ENCODE measurements at regions not wholly inside any gene's neighbourhood (a gene's known extent, or its start where the extent isn't known, plus 50 kb on each side); places are given as distances from the start of the nearest gene placed in this dataset.
"Not testable (repeated sequence)": the region's sequence is repeated elsewhere in the genome, so short reads cannot be mapped to it uniquely, and the experiment has no call there.

DNA sequence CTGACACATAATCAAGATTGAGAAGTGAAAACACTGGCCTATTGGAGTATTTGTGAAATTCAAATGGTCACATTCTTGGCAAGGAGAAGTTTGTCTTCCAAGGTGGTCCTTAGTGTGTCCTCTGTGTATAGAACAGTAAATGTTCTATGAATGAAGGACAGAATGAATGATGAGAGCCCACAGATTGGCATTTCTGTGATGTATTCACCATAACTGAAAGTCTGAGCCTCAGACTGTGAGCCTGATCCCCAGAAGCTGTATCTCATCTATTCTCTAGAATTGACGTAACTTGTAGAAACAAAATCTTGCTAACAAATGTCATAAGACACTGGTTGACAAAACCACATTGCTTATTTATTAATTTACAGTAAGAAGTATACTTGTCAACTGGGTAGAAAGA lies 111.5 kb upstream of the ETV3 start:
- H3K27me3 ChIP-seq (ENCODE audit: control insufficient read depth in 1 of 2, insufficient read depth in 2 of 2, low read length in 2 of 2) = peaks cover 6 to 32% of the 10 kb centered on the region in 2 experiments
- no peak overlapping the region for H3K27ac ChIP-seq (ENCODE audit: low read depth in 1 of 2, low read length in 2 of 2)
- ATAC-seq (ENCODE audit: poor library complexity) (no peak), DNase-seq (no peak)
- no peak overlapping the region for H3K4me3 ChIP-seq (ENCODE audit: low read length)
- peaks cover 75% of the 10 kb centered on the region for H3K27me3 Mint-ChIP-seq
- intact Hi-C loops (cut with DNase I, micrococcal nuclease) = no loop called here
- no peaks in the 10 kb centered on the region for H3K4me1 ChIP-seq (ENCODE audit: insufficient read depth, low read length)
- ChIA-PET CTCF (no interaction called here), POLR2A (no interaction called here)
- H3K36me3 ChIP-seq (ENCODE audit: insufficient read depth, low read length) = no peaks in the 10 kb centered on the region
- H3K27ac Mint-ChIP-seq = no peak overlapping the region
- H3K4me1 Mint-ChIP-seq (ENCODE audit: low read depth) = no peaks in the 10 kb centered on the region
- peaks cover 3% of the 10 kb centered on the region for H3K9me3 Mint-ChIP-seq
- peaks cover 0 to 13% of the 10 kb centered on the region in 2 experiments for H3K9me3 ChIP-seq (ENCODE audit: control insufficient read depth in 1 of 2, insufficient read depth in 1 of 2, low read length in 2 of 2)
- TF ChIP-seq, protein P1, sequence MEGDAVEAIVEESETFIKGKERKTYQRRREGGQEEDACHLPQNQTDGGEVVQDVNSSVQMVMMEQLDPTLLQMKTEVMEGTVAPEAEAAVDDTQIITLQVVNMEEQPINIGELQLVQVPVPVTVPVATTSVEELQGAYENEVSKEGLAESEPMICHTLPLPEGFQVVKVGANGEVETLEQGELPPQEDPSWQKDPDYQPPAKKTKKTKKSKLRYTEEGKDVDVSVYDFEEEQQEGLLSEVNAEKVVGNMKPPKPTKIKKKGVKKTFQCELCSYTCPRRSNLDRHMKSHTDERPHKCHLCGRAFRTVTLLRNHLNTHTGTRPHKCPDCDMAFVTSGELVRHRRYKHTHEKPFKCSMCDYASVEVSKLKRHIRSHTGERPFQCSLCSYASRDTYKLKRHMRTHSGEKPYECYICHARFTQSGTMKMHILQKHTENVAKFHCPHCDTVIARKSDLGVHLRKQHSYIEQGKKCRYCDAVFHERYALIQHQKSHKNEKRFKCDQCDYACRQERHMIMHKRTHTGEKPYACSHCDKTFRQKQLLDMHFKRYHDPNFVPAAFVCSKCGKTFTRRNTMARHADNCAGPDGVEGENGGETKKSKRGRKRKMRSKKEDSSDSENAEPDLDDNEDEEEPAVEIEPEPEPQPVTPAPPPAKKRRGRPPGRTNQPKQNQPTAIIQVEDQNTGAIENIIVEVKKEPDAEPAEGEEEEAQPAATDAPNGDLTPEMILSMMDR (IDR thresholded peaks at IDR 0.05) = no peak
- no peak overlapping the region for H3K4me3 Mint-ChIP-seq
- no peaks in the 10 kb centered on the region for H3K36me3 Mint-ChIP-seq (ENCODE audit: low read depth)

DNA sequence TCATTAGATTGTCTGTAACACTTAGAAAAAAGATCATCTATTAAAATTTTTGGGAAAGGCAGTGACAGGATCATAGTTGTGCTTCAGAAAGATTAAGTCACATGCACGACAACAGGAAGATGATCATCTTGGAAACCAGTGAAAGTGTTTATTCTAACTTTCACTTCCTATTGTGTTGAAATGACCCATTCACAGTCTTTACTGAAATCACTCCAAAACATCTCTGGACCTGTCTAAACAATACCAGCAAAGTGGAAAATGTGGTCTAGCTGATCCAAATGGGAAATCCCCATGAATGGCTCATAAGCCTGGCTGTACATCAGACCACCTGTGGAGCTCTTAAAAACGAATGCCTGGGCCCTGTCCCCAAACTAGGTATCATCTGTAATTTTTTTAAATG lies 111.1 kb upstream of the ETV3 start:
- TF ChIP-seq, protein P1 (IDR thresholded peaks at IDR 0.05) = no peak
- H3K4me3 Mint-ChIP-seq = no peak overlapping the region
- no peaks in the 10 kb centered on the region for H3K36me3 Mint-ChIP-seq (ENCODE audit: low read depth)
- ChIA-PET POLR2A (no interaction called here), CTCF (no interaction called here)
- H3K27me3 ChIP-seq (ENCODE audit: control insufficient read depth in 1 of 2, insufficient read depth in 2 of 2, low read length in 2 of 2) = peaks cover 6 to 32% of the 10 kb centered on the region in 2 experiments
- peaks cover 78% of the 10 kb centered on the region for H3K27me3 Mint-ChIP-seq
- H3K27ac ChIP-seq (ENCODE audit: low read depth in 1 of 2, low read length in 2 of 2) = no peak overlapping the region
- ATAC-seq (ENCODE audit: poor library complexity) (no peak), DNase-seq (peak in 2 of 14 experiments; percentile 1 to 3)
- no peak overlapping the region for H3K27ac Mint-ChIP-seq
- no peaks in the 10 kb centered on the region for H3K36me3 ChIP-seq (ENCODE audit: insufficient read depth, low read length)
- intact Hi-C loops (cut with DNase I, micrococcal nuclease) = no loop called here
- no peak overlapping the region for H3K4me3 ChIP-seq (ENCODE audit: low read length)
- H3K4me1 Mint-ChIP-seq (ENCODE audit: low read depth) = no peaks in the 10 kb centered on the region
- peaks cover 0 to 11% of the 10 kb centered on the region in 2 experiments for H3K9me3 ChIP-seq (ENCODE audit: control insufficient read depth in 1 of 2, insufficient read depth in 1 of 2, low read length in 2 of 2)
- H3K9me3 Mint-ChIP-seq = peaks cover 3% of the 10 kb centered on the region
- no peaks in the 10 kb centered on the region for H3K4me1 ChIP-seq (ENCODE audit: insufficient read depth, low read length)

DNA sequence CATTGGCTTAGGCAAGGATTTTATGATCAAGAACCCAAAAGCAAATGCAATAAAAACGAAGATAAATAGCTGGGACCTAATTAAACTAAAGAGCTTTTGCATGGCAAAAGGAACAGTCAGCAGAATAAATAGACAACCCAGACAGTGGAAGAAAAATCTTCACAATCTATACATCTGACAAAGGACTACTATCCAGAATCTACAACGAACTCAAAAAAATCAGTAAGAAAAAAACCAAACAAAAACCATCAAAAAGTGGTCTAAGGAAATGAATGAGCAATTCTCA lies 109.5 kb upstream of the ETV3 start:
- peaks cover 71% of the 10 kb centered on the region for H3K27me3 Mint-ChIP-seq
- intact Hi-C loops (cut with DNase I, micrococcal nuclease) = not testable (repeated sequence)

DNA sequence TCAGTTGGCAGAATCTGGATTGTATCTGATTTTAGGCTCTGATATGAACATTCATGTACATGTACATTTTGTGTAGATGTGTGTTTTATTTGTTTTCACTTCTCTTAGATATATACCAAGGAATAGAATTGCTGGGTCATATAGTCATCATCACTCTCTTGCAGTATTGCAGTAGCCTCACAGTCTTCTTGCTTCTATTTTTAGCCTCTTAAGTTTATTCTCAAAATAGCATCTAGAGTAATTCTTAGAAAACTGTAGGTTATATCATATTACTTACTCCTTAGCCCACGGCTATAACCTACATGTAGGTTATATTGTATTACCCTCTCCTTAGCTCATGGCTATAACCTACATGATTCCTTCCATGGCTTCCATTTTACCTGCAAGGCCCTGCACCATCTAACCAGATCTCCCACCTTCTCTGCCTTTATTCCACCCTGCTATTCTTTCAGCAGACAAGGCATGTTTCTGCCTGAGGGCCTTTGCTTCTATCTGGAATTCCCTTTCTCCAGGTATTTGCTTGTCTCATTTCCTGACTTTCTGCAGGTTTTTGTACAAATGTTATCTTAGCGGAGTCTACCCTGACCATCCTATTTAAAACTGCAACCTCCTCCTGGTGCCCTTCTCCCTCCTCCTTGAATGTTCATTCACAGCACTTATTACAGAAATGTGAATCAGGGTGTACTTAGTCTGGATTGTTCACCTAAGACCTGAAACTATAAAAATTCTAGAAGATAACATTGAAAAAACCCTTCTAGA lies 109.0 kb upstream of the ETV3 start:
- H3K36me3 ChIP-seq (ENCODE audit: insufficient read depth, low read length) = no peaks in the 10 kb centered on the region
- no peak overlapping the region for H3K4me3 Mint-ChIP-seq
- ATAC-seq (ENCODE audit: poor library complexity) (no peak), DNase-seq (no peak)
- no peak overlapping the region for H3K27ac Mint-ChIP-seq
- H3K4me3 ChIP-seq (ENCODE audit: low read length) = no peak overlapping the region
- intact Hi-C loops (cut with DNase I, micrococcal nuclease) = no loop called here
- no peak overlapping the region for H3K27ac ChIP-seq (ENCODE audit: low read depth in 1 of 2, low read length in 2 of 2)
- CTCF ChIA-PET = no interaction called here
- no peaks in the 10 kb centered on the region for H3K36me3 Mint-ChIP-seq (ENCODE audit: low read depth)
- peaks cover 0 to 5% of the 10 kb centered on the region in 2 experiments for H3K9me3 ChIP-seq (ENCODE audit: control insufficient read depth in 1 of 2, insufficient read depth in 1 of 2, low read length in 2 of 2)
- no peaks in the 10 kb centered on the region for H3K4me1 Mint-ChIP-seq (ENCODE audit: low read depth)
- POLR2A ChIA-PET = no interaction called here
- TF ChIP-seq, protein P1 (IDR thresholded peaks at IDR 0.05) = no peak
- peaks cover 66% of the 10 kb centered on the region for H3K27me3 Mint-ChIP-seq
- no peaks in the 10 kb centered on the region for H3K4me1 ChIP-seq (ENCODE audit: insufficient read depth, low read length)
- peaks cover 6 to 32% of the 10 kb centered on the region in 2 experiments for H3K27me3 ChIP-seq (ENCODE audit: control insufficient read depth in 1 of 2, insufficient read depth in 2 of 2, low read length in 2 of 2)
- H3K9me3 Mint-ChIP-seq = peaks cover 3% of the 10 kb centered on the region

More for the DNA sequence above, 109.5 kb upstream of the ETV3 start:
- POLR2A ChIA-PET; CTCF ChIA-PET; H3K4me3 Mint-ChIP-seq; H3K36me3 Mint-ChIP-seq (ENCODE audit: low read depth); H3K4me1 ChIP-seq (ENCODE audit: insufficient read depth, low read length); H3K36me3 ChIP-seq (ENCODE audit: insufficient read depth, low read length); H3K4me1 Mint-ChIP-seq (ENCODE audit: low read depth); H3K9me3 Mint-ChIP-seq; H3K27ac Mint-ChIP-seq; H3K9me3 ChIP-seq (ENCODE audit: control insufficient read depth in 1 of 2, insufficient read depth in 1 of 2, low read length in 2 of 2); H3K4me3 ChIP-seq (ENCODE audit: low read length); DNase-seq; H3K27ac ChIP-seq (ENCODE audit: low read depth in 1 of 2, low read length in 2 of 2); ATAC-seq (ENCODE audit: poor library complexity): not testable (repeated sequence)
- peaks cover 6 to 32% of the 10 kb centered on the region in 2 experiments for H3K27me3 ChIP-seq (ENCODE audit: control insufficient read depth in 1 of 2, insufficient read depth in 2 of 2, low read length in 2 of 2)
